PC-9 (cell line): ENCODE measurements at regions not wholly inside any gene's neighbourhood (a gene's known extent, or its start where the extent isn't known, plus 50 kb on each side); places are given as distances from the start of the nearest gene placed in this dataset.

Experiments
- CTCF ChIP-seq: fragments of 200-600 bp; sonication (generic); conservative IDR thresholded peaks from 2 replicates; pipeline ENCODE4 v1.6.1; 2017; ENCODE audit warnings: mixed run types, antibody characterized with exemption, mild to moderate bottlenecking, moderate library complexity
- EZH2 ChIP-seq: fragments of 200-600 bp; sonication (generic); IDR thresholded peaks from 2 replicates; pipeline ENCODE4 v1.8.0; 2017; ENCODE audit warnings: antibody characterized with exemption, low read depth

GRCh38 chr13:80458543-80458942, 117.6 kb upstream of the SPRY2 start:
- TF ChIP-seq CTCF (no peak), EZH2 (no peak)
